GM10266 (cell line): ENCODE measurements at regions not wholly inside any gene's neighbourhood (a gene's known extent, or its start where the extent isn't known, plus 50 kb on each side); places are given as distances from the start of the nearest gene placed in this dataset.

ENCODE experiments used
- DNase-seq: peaks from one replicate; pipeline ENCODE4 v3.0.0; 2012; ENCODE audit errors: extremely low spot score
- CTCF ChIP-seq: IDR thresholded peaks from 2 replicates; pipeline ENCODE4 v1.5.1; 2012; ENCODE audit warnings: mild to moderate bottlenecking, low read depth; ENCODE audit not compliant: control insufficient read depth, insufficient read depth; ENCODE audit errors: missing control alignments

GRCh38 chr12:69102856-69103255 is 136.5 kb upstream of the CPSF6 start:
- TF ChIP-seq CTCF: no peak
- no peak for DNase-seq

GRCh38 chr12:69105101-69105962 is 134.0 kb upstream of the CPSF6 start:
- DNase-seq: no peak

DNA sequence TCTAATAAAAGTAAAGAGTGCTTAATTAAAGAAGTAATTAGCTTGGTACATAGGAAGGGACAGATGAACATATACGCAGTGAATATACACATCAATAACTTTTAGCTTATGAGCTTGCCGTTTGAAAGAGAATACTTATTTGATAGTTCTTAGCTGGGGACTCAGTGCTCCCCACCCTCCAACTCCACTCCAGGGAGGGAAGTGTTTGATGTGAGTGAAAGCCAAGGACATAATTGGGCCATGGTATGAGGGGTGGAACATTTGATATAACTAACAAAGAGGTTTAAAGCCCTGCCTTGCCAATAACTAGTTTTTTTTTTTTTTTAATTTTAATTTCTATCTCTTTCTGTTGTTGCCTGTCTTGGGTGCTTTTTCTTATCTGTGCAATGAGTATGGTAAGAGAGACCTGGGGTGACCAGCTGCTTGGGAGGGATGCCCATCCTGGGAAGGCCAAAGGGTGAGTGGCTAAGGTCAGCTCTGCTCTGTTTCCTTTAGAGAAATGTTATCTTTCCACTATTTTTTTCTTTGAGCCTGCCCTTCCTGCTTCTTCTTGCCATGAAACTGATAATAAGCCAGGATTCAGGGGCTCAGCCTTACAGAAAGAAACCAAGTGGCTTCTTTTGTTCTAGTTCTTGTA is 132.8 kb upstream of the CPSF6 start:
- no peak for DNase-seq
- TF ChIP-seq CTCF: no peak

More at GRCh38 chr12:69105101-69105962, 134.0 kb upstream of the CPSF6 start:
- no peak for TF ChIP-seq CTCF

GRCh38 chr12:69107541-69107940 is 131.8 kb upstream of the CPSF6 start:
- DNase-seq: no peak

DNA sequence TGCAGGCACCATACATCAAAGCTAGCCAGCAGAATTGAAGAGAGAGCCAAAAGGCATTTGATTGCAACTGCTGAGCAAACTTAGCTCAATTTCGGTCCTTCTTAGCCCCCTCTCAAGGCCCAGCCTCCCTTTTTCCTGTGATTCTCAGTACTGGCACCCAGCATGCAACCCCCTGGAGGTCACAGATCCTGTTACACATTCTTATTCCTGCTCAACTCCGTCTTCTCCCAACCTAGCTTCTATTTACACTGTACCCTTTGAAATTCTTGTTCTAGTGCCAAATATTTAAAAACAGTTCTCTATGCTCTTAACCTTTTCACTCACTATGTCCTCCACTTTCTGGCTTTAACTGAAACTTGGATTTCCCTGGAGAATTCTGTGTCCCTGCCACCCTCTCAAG is 131.3 kb upstream of the CPSF6 start:
- DNase-seq: no peak
- no peak for TF ChIP-seq CTCF

More at GRCh38 chr12:69107541-69107940, 131.8 kb upstream of the CPSF6 start:
- no peak for TF ChIP-seq CTCF

DNA sequence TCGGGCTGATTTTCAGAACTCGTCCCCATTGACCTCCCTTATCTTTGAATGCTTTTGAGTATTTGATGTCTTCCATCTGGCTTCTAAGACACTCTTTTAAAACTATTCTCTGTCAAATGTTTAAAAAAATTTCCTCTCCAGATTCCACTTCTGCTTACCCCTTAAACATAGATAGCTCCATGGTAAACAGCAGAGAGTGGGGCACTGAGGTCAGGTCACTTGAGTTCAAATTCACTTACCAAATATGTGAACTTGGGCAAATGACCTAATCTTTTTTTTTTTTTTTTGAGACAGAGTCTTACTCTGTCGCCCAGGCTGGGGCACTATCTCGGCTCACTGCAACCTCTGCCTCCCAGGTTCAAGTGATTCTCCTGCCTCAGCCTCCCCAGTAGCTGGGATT is 126.8 kb upstream of the CPSF6 start:
- DNase-seq: no peak
- TF ChIP-seq CTCF: no peak

GRCh38 chr12:69115099-69115498 is 124.3 kb upstream of the CPSF6 start:
- no peak for DNase-seq
- TF ChIP-seq CTCF: no peak
